ENCODE measurements at regions not wholly inside any gene's neighbourhood (a gene's known extent, or its start where the extent isn't known, plus 50 kb on each side); places are given as distances from the start of the nearest gene placed in this dataset.

GRCh38 chr7:20521243-20521642 is 94.2 kb upstream of the ABCB5 start:
- H3K36me3 Mint-ChIP-seq (ENCODE audit: insufficient read depth, unreplicated experiment), result no peaks in the 10 kb centered on the region
- no peak for DNase-seq
- no peak for TF ChIP-seq CTCF (IDR thresholded peaks at IDR 0.05; ENCODE audit: unreplicated experiment)
- no peak overlapping the region for H3K4me3 Mint-ChIP-seq (ENCODE audit: low read depth, unreplicated experiment)
- no peaks in the 10 kb centered on the region for H3K27me3 Mint-ChIP-seq (ENCODE audit: unreplicated experiment)
- H3K9me3 Mint-ChIP-seq (ENCODE audit: low read depth, unreplicated experiment), result peaks cover 2% of the 10 kb centered on the region
- BruUV-seq (replicated peaks), result no TSS peak
- CTCF ChIA-PET, result no interaction called here
- H3K27ac Mint-ChIP-seq (ENCODE audit: unreplicated experiment), result no peak overlapping the region
- intact Hi-C loops (cut with micrococcal nuclease; ENCODE audit: unreplicated experiment), result no loop called here
- no peaks in the 10 kb centered on the region for H3K4me1 Mint-ChIP-seq (ENCODE audit: low read depth, unreplicated experiment)

GRCh38 chr7:20529260-20529659 is 86.2 kb upstream of the ABCB5 start:
- CTCF ChIA-PET, result interaction anchor here (0.7 kb wide), 1 partner anchor 1247 kb away, joined by 3 read pairs; no protein-coding TSS in a partner anchor
- no peak for DNase-seq
- no peak for TF ChIP-seq CTCF (IDR thresholded peaks at IDR 0.05; ENCODE audit: unreplicated experiment)
- Mint-ChIP-seq H3K4me3 (ENCODE audit: low read depth, unreplicated experiment) (no peak overlapping the region), H3K27me3 (ENCODE audit: unreplicated experiment) (no peaks in the 10 kb centered on the region), H3K4me1 (ENCODE audit: low read depth, unreplicated experiment) (peaks cover 16% of the 10 kb centered on the region), H3K27ac (ENCODE audit: unreplicated experiment) (no peak overlapping the region), H3K36me3 (ENCODE audit: insufficient read depth, unreplicated experiment) (no peaks in the 10 kb centered on the region), H3K9me3 (ENCODE audit: low read depth, unreplicated experiment) (peaks cover 7% of the 10 kb centered on the region)
- intact Hi-C loops (cut with micrococcal nuclease; ENCODE audit: unreplicated experiment), result no loop called here
- BruUV-seq (replicated peaks), result no TSS peak

GRCh38 chr7:20532890-20533289 is 82.6 kb upstream of the ABCB5 start:
- intact Hi-C loops (cut with micrococcal nuclease; ENCODE audit: unreplicated experiment), result no loop called here
- Mint-ChIP-seq H3K9me3 (ENCODE audit: low read depth, unreplicated experiment) (peaks cover 5% of the 10 kb centered on the region), H3K4me1 (ENCODE audit: low read depth, unreplicated experiment) (peaks cover 16% of the 10 kb centered on the region), H3K4me3 (ENCODE audit: low read depth, unreplicated experiment) (no peak overlapping the region), H3K36me3 (ENCODE audit: insufficient read depth, unreplicated experiment) (no peaks in the 10 kb centered on the region), H3K27ac (ENCODE audit: unreplicated experiment) (no peak overlapping the region), H3K27me3 (ENCODE audit: unreplicated experiment) (no peaks in the 10 kb centered on the region)
- no peak for TF ChIP-seq CTCF (IDR thresholded peaks at IDR 0.05; ENCODE audit: unreplicated experiment)
- CTCF ChIA-PET, result interaction anchor here (0.6 to 1.2 kb wide), 3 partner anchors 19 to 65 kb away, joined by 3 to 4 read pairs (median 3); no protein-coding TSS in a partner anchor
- BruUV-seq (replicated peaks), result no TSS peak
- DNase-seq, result no peak

GRCh38 chr7:20534543-20534942 is 80.9 kb upstream of the ABCB5 start:
- intact Hi-C loops (cut with micrococcal nuclease; ENCODE audit: unreplicated experiment), result no loop called here
- H3K4me1 Mint-ChIP-seq (ENCODE audit: low read depth, unreplicated experiment), result peaks cover 16% of the 10 kb centered on the region
- H3K27ac Mint-ChIP-seq (ENCODE audit: unreplicated experiment), result no peak overlapping the region
- no peak for DNase-seq
- no TSS peak for BruUV-seq (replicated peaks)
- TF ChIP-seq CTCF (IDR thresholded peaks at IDR 0.05; ENCODE audit: unreplicated experiment), result no peak
- CTCF ChIA-PET, result no interaction called here
- H3K27me3 Mint-ChIP-seq (ENCODE audit: unreplicated experiment), result no peaks in the 10 kb centered on the region
- H3K36me3 Mint-ChIP-seq (ENCODE audit: insufficient read depth, unreplicated experiment), result no peaks in the 10 kb centered on the region
- no peak overlapping the region for H3K4me3 Mint-ChIP-seq (ENCODE audit: low read depth, unreplicated experiment)
- no peaks in the 10 kb centered on the region for H3K9me3 Mint-ChIP-seq (ENCODE audit: low read depth, unreplicated experiment)
